ENCODE measurements at regions not wholly inside any gene's neighbourhood (a gene's known extent, or its start where the extent isn't known, plus 50 kb on each side); places are given as distances from the start of the nearest gene placed in this dataset.

DNA sequence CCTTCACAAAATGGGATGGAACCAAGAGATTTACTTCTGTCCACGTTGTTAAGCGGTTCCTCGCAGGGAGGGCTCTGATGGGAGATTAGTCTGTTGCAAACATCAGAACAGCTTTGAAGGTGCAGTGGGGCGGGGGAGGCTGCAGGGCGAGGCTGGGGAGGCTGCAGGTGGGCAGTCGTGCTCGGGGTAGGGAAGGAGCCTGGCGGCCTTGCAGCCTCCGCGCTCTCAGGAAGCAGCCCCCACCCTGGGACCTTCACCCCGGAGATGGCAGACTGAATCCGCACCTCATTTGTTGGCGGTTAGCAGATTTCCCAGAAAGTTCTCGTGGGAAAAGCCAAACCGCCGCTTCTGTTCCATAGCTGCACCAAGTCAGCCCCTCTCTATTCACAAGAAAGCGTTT is 237.3 kb downstream of the BRD1 start:
- TF ChIP-seq EZH2phosphoT487 (IDR thresholded peaks at IDR 0.05; ENCODE audit: insufficient read depth, low read depth) (no peak), EZH2 (IDR thresholded peaks at IDR 0.05; ENCODE audit: insufficient read depth, poor library complexity, severe bottlenecking) (no peak)
